Osteocyte (in vitro differentiated cells): ENCODE measurements at regions not wholly inside any gene's neighbourhood (a gene's known extent, or its start where the extent isn't known, plus 50 kb on each side); places are given as distances from the start of the nearest gene placed in this dataset.

Source experiments
- DNase-seq: peaks from one replicate; pipeline ENCODE4 v3.0.0; 2021; ENCODE audit warnings: mixed read lengths; ENCODE audit not compliant: unreplicated experiment; ENCODE audit errors: extremely low spot score
- H3K27ac Mint-ChIP-seq: one replicate; pipeline ENCODE4 v1.8.0; 2021; ENCODE audit warnings: mild to moderate bottlenecking, mixed read lengths; ENCODE audit not compliant: unreplicated experiment
- H3K27me3 Mint-ChIP-seq: one replicate; pipeline ENCODE4 v1.8.0; 2021; ENCODE audit warnings: mixed read lengths; ENCODE audit not compliant: unreplicated experiment
- H3K36me3 Mint-ChIP-seq: one replicate; pipeline ENCODE4 v1.8.0; 2021; ENCODE audit warnings: mixed read lengths; ENCODE audit not compliant: unreplicated experiment
- H3K4me1 Mint-ChIP-seq: one replicate; pipeline ENCODE4 v1.8.0; 2021; ENCODE audit warnings: mixed read lengths; ENCODE audit not compliant: unreplicated experiment
- H3K4me3 Mint-ChIP-seq: one replicate; pipeline ENCODE4 v1.8.0; 2021; ENCODE audit warnings: mild to moderate bottlenecking, moderate library complexity, mixed read lengths; ENCODE audit not compliant: unreplicated experiment
- H3K9me3 Mint-ChIP-seq: one replicate; pipeline ENCODE4 v1.8.0; 2021; ENCODE audit warnings: mixed read lengths; ENCODE audit not compliant: unreplicated experiment
- CTCF ChIP-seq: fragments of 200-600 bp; sonication (generic); IDR thresholded peaks from 2 replicates; pipeline ENCODE4 v1.5.0; 2021; ENCODE audit warnings: antibody characterized with exemption, mild to moderate bottlenecking, moderate library complexity

- Mint-ChIP-seq H3K27ac (no peak overlapping the region), H3K4me3 (no peak overlapping the region), H3K4me1 (no peaks in the 10 kb centered on the region), H3K27me3 (peaks cover 7% of the 10 kb centered on the region), H3K9me3 (peaks cover 9% of the 10 kb centered on the region), H3K36me3 (no peaks in the 10 kb centered on the region)
- no peak for DNase-seq
- no peak for TF ChIP-seq CTCF
Observed at GRCh38 chr20:43794326-43794725, 67.5 kb upstream of the GTSF1L start.

GRCh38 chr20:43789593-43789992, 62.8 kb upstream of the GTSF1L start:
- Mint-ChIP-seq H3K27ac (no peak overlapping the region), H3K9me3 (peaks cover 6% of the 10 kb centered on the region), H3K27me3 (no peaks in the 10 kb centered on the region), H3K4me3 (no peak overlapping the region), H3K4me1 (no peaks in the 10 kb centered on the region), H3K36me3 (no peaks in the 10 kb centered on the region)
- TF ChIP-seq CTCF: no peak
- no peak for DNase-seq

GRCh38 chr20:43787937-43788336, 61.1 kb upstream of the GTSF1L start:
- no peaks in the 10 kb centered on the region for H3K27me3 Mint-ChIP-seq
- H3K27ac Mint-ChIP-seq: no peak overlapping the region
- no peaks in the 10 kb centered on the region for H3K4me1 Mint-ChIP-seq
- no peaks in the 10 kb centered on the region for H3K36me3 Mint-ChIP-seq
- no peak overlapping the region for H3K4me3 Mint-ChIP-seq
- DNase-seq: no peak
- H3K9me3 Mint-ChIP-seq: peaks cover 6% of the 10 kb centered on the region
- TF ChIP-seq CTCF: no peak

- no peak overlapping the region for H3K27ac Mint-ChIP-seq
- H3K4me3 Mint-ChIP-seq: no peak overlapping the region
- H3K4me1 Mint-ChIP-seq: no peaks in the 10 kb centered on the region
- peaks cover 2% of the 10 kb centered on the region for H3K9me3 Mint-ChIP-seq
- no peak for TF ChIP-seq CTCF
- peak; percentile 65 for DNase-seq
- H3K36me3 Mint-ChIP-seq: no peaks in the 10 kb centered on the region
- H3K27me3 Mint-ChIP-seq: no peaks in the 10 kb centered on the region
Observed at GRCh38 chr20:43786885-43787284, 60.1 kb upstream of the GTSF1L start.

GRCh38 chr20:43781215-43781614, 54.4 kb upstream of the GTSF1L start:
- DNase-seq: no peak
- no peak overlapping the region for H3K4me3 Mint-ChIP-seq
- peaks cover 19% of the 10 kb centered on the region for H3K9me3 Mint-ChIP-seq
- no peaks in the 10 kb centered on the region for H3K4me1 Mint-ChIP-seq
- no peak overlapping the region for H3K27ac Mint-ChIP-seq
- H3K36me3 Mint-ChIP-seq: no peaks in the 10 kb centered on the region
- no peak for TF ChIP-seq CTCF
- H3K27me3 Mint-ChIP-seq: no peaks in the 10 kb centered on the region
